SU-DHL-6 (cell line): ENCODE measurements at regions not wholly inside any gene's neighbourhood (a gene's known extent, or its start where the extent isn't known, plus 50 kb on each side); places are given as distances from the start of the nearest gene placed in this dataset.

Experiments used
- CTCF ChIP-seq: fragments of 200-600 bp; sonication (generic); IDR thresholded peaks from one replicate; pipeline ENCODE4 v1.5.1; 2017; ENCODE audit warnings: antibody characterized with exemption, mild to moderate bottlenecking, low read length, moderate library complexity; ENCODE audit not compliant: insufficient read depth, poor library complexity, severe bottlenecking
- EZH2phosphoT487 ChIP-seq: fragments of 200-600 bp; sonication (generic), shearing (Covaris generic); conservative IDR thresholded peaks from 2 replicates; pipeline ENCODE4 v1.6.1; 2018; ENCODE audit warnings: mild to moderate bottlenecking, antibody characterized with exemption, low read length, moderate library complexity, mixed read lengths

GRCh38 chr13:73462241-73462640, 403.4 kb downstream of the KLF5 start:
- TF ChIP-seq CTCF (no peak), EZH2phosphoT487 (no peak)
